Body of pancreas (tissue), 4 donors: ENCODE measurements at regions not wholly inside any gene's neighbourhood (a gene's known extent, or its start where the extent isn't known, plus 50 kb on each side); places are given as distances from the start of the nearest gene placed in this dataset.

Experiments used
- CTCF ChIP-seq, 7 experiments: fragments of 450-650 bp in 4 of 7; fragments of 200-600 bp in 3 of 7; sonication (generic) in 3 of 7; IDR thresholded peaks; one replicate each; pipeline ENCODE4 v1.5.1; 2016 to 2019; ENCODE audit warnings: antibody characterized with exemption in 7 of 7
- POLR2A ChIP-seq, 3 donors: fragments of 450-650 bp; IDR thresholded peaks; one replicate each; pipeline ENCODE4 v1.6.1; 2016; ENCODE audit warnings: antibody characterized with exemption in 3 of 3, mild to moderate bottlenecking in 2 of 3

GRCh38 chr18:2303517-2304238, 267.6 kb downstream of the METTL4 start:
- TF ChIP-seq CTCF (IDR thresholded peaks at IDR 0.05) (no peak), POLR2A (IDR thresholded peaks at IDR 0.05) (no peak)
